Mesendoderm (in vitro differentiated cells): ENCODE measurements at regions not wholly inside any gene's neighbourhood (a gene's known extent, or its start where the extent isn't known, plus 50 kb on each side); places are given as distances from the start of the nearest gene placed in this dataset.

Source experiments
- DNase-seq: peaks from one replicate; pipeline ENCODE4 v3.0.0; 2013
- H2AK5ac ChIP-seq: 2 replicates; pipeline ENCODE4 v1.6.1; 2013; ENCODE audit warnings: low read length, inconsistent platforms
- H2BK120ac ChIP-seq: 2 replicates; pipeline ENCODE4 v1.6.1; 2013; ENCODE audit warnings: low read depth, mild to moderate bottlenecking, low read length, moderate library complexity, mixed read lengths
- H2BK15ac ChIP-seq: replicated peaks from 2 replicates; pipeline ENCODE4 v1.6.1; 2013; ENCODE audit warnings: low read depth, mild to moderate bottlenecking, moderate library complexity
- H2BK5ac ChIP-seq: 2 replicates; pipeline ENCODE4 v1.6.1; 2013; ENCODE audit warnings: low read length, inconsistent platforms
- H3K18ac ChIP-seq: 2 replicates; pipeline ENCODE4 v1.6.1; 2013; ENCODE audit warnings: mild to moderate bottlenecking, low read length, mixed read lengths
- H3K23ac ChIP-seq: one replicate; pipeline ENCODE4 v1.6.1; 2013; ENCODE audit warnings: low read length
- H3K27ac ChIP-seq: 2 replicates; pipeline ENCODE4 v1.5.1; 2013; ENCODE audit warnings: low read depth, mild to moderate bottlenecking, inconsistent platforms, low read length, moderate library complexity
- H3K27me3 ChIP-seq: 2 replicates; pipeline ENCODE4 v1.6.1; 2013; ENCODE audit warnings: low read length, control low read depth, mild to moderate bottlenecking, inconsistent platforms; ENCODE audit not compliant: insufficient read depth, poor library complexity
- H3K36me3 ChIP-seq: 2 replicates; pipeline ENCODE4 v1.6.1; 2013; ENCODE audit warnings: low read length, inconsistent platforms; ENCODE audit not compliant: control insufficient read depth, insufficient read depth
- H3K4ac ChIP-seq: one replicate; pipeline ENCODE4 v1.6.1; 2013; ENCODE audit warnings: low read depth, mild to moderate bottlenecking, low read length, moderate library complexity
- H3K4me1 ChIP-seq: 2 replicates; pipeline ENCODE4 v1.6.1; 2013; ENCODE audit warnings: low read depth, low read length, inconsistent platforms; ENCODE audit not compliant: control insufficient read depth
- H3K4me2 ChIP-seq: 2 replicates; pipeline ENCODE4 v1.6.1; 2013; ENCODE audit warnings: low read length
- H3K4me3 ChIP-seq: 2 replicates; pipeline ENCODE4 v1.5.1; 2013; ENCODE audit warnings: mild to moderate bottlenecking, low read length
- H3K56ac ChIP-seq: one replicate; pipeline ENCODE4 v1.6.1; 2013; ENCODE audit warnings: low read length
- H3K79me1 ChIP-seq: 2 replicates; pipeline ENCODE4 v1.6.1; 2013; ENCODE audit warnings: low read length, inconsistent platforms
- H3K79me2 ChIP-seq: 2 replicates; pipeline ENCODE4 v1.6.1; 2013; ENCODE audit warnings: mild to moderate bottlenecking, low read length; ENCODE audit not compliant: control insufficient read depth, insufficient read depth
- H3K9ac ChIP-seq: 2 replicates; pipeline ENCODE4 v1.6.1; 2013; ENCODE audit warnings: low read length, inconsistent platforms
- H4K5ac ChIP-seq: one replicate; pipeline ENCODE4 v1.6.1; 2013; ENCODE audit warnings: low read length
- H4K8ac ChIP-seq: one replicate; pipeline ENCODE4 v1.6.1; 2013; ENCODE audit warnings: low read depth, mild to moderate bottlenecking, control low read depth, low read length, moderate library complexity
- WGBS: extraction: QIAGEN DNeasy Blood & Tissue Kit; methylation state at CpG from one replicate; pipeline ENCODE4 v1.1.7; 2013; ENCODE audit warnings: low lambda C conversion rate, missing lambda C conversion rate; ENCODE audit not compliant: insufficient coverage; ENCODE audit errors: extremely low coverage; 5-methylcytosine and 5-hydroxymethylcytosine counted together

GRCh38 chr10:105843786-105844185, 1202.7 kb downstream of the SORCS3 start:
- Histone ChIP-seq H3K36me3 (no peaks in the 10 kb centered on the region), H3K4me3 (no peak overlapping the region), H3K18ac (no peak overlapping the region), H3K23ac (no peak overlapping the region), H3K9ac (no peak overlapping the region), H2BK15ac (no peak overlapping the region), H3K79me2 (no peaks in the 10 kb centered on the region), H3K27ac (no peak overlapping the region), H3K4me1 (no peaks in the 10 kb centered on the region), H3K79me1 (no peaks in the 10 kb centered on the region), H4K5ac (no peak overlapping the region), H2BK120ac (no peak overlapping the region), H3K4me2 (no peak overlapping the region), H3K27me3 (no peaks in the 10 kb centered on the region), H3K4ac (no peak overlapping the region), H3K56ac (no peak overlapping the region), H2AK5ac (no peak overlapping the region), H2BK5ac (no peak overlapping the region), H4K8ac (no peak overlapping the region)
- WGBS: no CpG with 5 or more reads among the region's 3 CpGs
- no peak for DNase-seq

DNA sequence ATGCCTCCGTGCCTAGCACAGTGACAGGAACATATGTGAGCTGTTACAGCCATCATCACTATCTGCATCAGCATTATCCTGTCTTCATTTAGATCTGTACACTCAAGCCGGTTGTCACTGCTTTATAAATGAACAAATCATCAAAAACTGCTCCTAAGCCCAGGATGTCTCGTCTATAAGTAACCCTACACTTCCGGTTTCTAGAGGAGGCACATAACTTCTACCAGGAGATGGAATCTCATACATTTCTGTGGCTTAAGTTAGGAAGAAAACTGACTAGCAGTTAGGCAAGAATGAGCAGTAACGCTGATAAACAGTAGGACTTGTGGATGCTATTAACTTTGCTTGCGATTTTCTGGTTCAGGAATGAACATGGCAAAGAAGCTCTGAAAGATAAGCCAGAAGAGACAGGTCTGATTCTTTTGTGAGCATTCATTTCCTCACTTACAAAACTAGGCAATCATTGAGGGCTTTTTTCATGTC, 1199.2 kb downstream of the SORCS3 start:
- no peak for DNase-seq
- Histone ChIP-seq H3K4me3 (no peak overlapping the region), H3K18ac (no peak overlapping the region), H3K9ac (no peak overlapping the region), H3K56ac (no peak overlapping the region), H3K27ac (no peak overlapping the region), H3K23ac (no peak overlapping the region), H3K36me3 (no peaks in the 10 kb centered on the region), H2BK15ac (no peak overlapping the region), H4K8ac (no peak overlapping the region), H3K4me2 (no peak overlapping the region), H3K4ac (no peak overlapping the region), H2BK5ac (no peak overlapping the region), H3K4me1 (no peaks in the 10 kb centered on the region), H3K79me1 (no peaks in the 10 kb centered on the region), H3K27me3 (no peaks in the 10 kb centered on the region), H2BK120ac (no peak overlapping the region), H3K79me2 (no peaks in the 10 kb centered on the region), H2AK5ac (no peak overlapping the region), H4K5ac (no peak overlapping the region)
- no CpG with 5 or more reads among the region's 6 CpGs for WGBS

GRCh38 chr10:105838392-105838791, 1197.3 kb downstream of the SORCS3 start:
- no CpG with 5 or more reads among the region's 2 CpGs for WGBS
- Histone ChIP-seq H3K27ac (no peak overlapping the region), H4K5ac (no peak overlapping the region), H2BK120ac (no peak overlapping the region), H3K4me2 (no peak overlapping the region), H3K4me3 (no peak overlapping the region), H3K9ac (no peak overlapping the region), H3K18ac (no peak overlapping the region), H3K23ac (no peak overlapping the region), H2AK5ac (no peak overlapping the region), H4K8ac (no peak overlapping the region), H3K36me3 (no peaks in the 10 kb centered on the region), H3K79me2 (no peaks in the 10 kb centered on the region), H2BK5ac (no peak overlapping the region), H3K4me1 (no peaks in the 10 kb centered on the region), H3K56ac (no peak overlapping the region), H2BK15ac (no peak overlapping the region), H3K4ac (no peak overlapping the region), H3K79me1 (no peaks in the 10 kb centered on the region), H3K27me3 (no peaks in the 10 kb centered on the region)
- DNase-seq: no peak

DNA sequence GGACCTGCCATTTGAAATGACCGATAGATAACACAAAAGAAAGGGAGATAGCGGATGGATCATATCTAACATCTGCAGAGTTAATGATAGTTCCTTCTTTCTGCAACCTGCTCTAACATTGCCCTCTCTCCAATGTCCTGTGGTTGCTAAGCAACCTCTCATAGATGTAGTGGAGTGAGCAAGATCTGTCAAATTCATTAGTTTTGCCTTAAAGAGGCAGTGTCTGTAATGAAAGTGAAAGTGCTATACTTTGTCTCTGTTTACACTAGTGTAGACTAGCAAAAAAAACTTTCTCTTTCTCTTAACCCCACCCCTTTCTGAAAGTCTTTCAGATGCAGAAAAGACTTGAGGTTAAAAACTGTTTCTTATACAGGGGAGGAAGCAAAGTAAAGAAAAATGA, 1196.9 kb downstream of the SORCS3 start:
- no peaks in the 10 kb centered on the region for H3K79me1 ChIP-seq
- H2BK15ac ChIP-seq: no peak overlapping the region
- H3K27ac ChIP-seq: no peak overlapping the region
- no peak overlapping the region for H3K56ac ChIP-seq
- no peak overlapping the region for H3K23ac ChIP-seq
- no peak overlapping the region for H3K4me2 ChIP-seq
- peak; percentile 13 for DNase-seq
- no peak overlapping the region for H4K5ac ChIP-seq
- H3K36me3 ChIP-seq: no peaks in the 10 kb centered on the region
- H2AK5ac ChIP-seq: no peak overlapping the region
- no peaks in the 10 kb centered on the region for H3K79me2 ChIP-seq
- H2BK120ac ChIP-seq: no peak overlapping the region
- no peaks in the 10 kb centered on the region for H3K4me1 ChIP-seq
- no peak overlapping the region for H2BK5ac ChIP-seq
- WGBS: no CpG with 5 or more reads among the region's 2 CpGs
- no peak overlapping the region for H4K8ac ChIP-seq
- no peak overlapping the region for H3K18ac ChIP-seq
- no peak overlapping the region for H3K4ac ChIP-seq
- H3K4me3 ChIP-seq: no peak overlapping the region
- no peak overlapping the region for H3K9ac ChIP-seq
- no peaks in the 10 kb centered on the region for H3K27me3 ChIP-seq

DNA sequence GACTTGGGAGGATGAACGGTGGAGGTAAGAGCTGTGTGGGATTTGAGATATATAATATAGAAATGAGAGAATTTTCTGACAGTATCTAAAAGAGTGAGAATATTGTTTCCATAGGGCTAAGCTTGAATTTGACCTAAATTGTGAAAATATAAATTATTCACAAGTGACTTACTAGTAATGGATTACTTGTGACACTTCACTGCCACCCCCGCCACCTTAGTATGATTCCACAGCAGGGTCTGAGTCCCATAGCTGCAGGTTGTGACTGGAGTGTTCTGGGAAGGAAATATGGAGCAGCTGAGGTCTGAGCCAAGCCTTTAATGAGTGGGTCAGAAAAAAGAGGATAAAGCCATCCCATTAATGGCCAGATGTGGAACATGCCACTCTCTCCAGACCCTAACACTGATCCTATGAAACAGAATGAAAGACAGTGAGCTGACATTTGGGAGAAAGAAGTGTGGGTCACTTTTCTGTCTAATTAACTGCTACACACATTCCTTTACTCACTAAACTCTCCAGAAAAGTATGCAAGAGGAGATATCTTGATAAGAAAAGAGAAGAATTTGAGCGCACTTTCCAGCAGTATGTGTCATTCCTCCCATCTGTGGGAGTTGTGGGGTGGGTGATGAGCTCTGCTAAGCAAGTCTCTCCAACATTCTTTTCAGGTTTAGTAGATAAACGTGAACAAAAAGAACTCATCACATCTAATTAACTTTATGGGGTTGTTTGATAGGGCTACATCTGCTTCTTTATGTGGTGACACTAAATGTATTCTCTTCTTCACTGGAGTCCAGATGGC, 1193.4 kb downstream of the SORCS3 start:
- Histone ChIP-seq H4K5ac (no peak overlapping the region), H3K27ac (no peak overlapping the region), H2BK15ac (no peak overlapping the region), H2BK5ac (no peak overlapping the region), H3K79me1 (no peaks in the 10 kb centered on the region), H4K8ac (no peak overlapping the region), H3K18ac (no peak overlapping the region), H2BK120ac (no peak overlapping the region), H3K36me3 (no peaks in the 10 kb centered on the region), H3K23ac (no peak overlapping the region), H3K4me1 (no peaks in the 10 kb centered on the region), H3K4me2 (no peak overlapping the region), H3K56ac (no peak overlapping the region), H3K4me3 (no peak overlapping the region), H3K27me3 (no peaks in the 10 kb centered on the region), H3K9ac (no peak overlapping the region), H2AK5ac (no peak overlapping the region), H3K4ac (no peak overlapping the region), H3K79me2 (no peaks in the 10 kb centered on the region)
- WGBS: 100% methylated on average over 1 of the region's 4 CpGs
- DNase-seq: no peak

DNA sequence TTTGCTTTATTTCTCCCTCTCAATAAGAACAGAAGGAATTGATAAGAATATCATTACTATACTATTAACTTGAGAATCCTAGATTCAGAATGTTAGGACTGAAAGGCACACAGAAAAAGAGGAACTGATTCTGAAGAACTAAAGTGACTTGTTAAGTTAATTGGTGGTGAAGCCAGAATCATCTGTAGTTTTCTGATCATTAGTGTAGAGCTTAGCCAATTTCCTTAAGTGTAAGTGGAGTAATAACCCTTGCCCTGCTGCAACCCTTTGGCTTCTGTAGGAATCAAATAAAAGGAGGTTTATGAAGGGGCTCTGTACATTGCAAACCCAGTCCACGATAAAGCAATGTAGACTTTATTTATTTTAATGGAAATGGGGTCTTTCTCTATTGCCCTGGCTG, 1186.0 kb downstream of the SORCS3 start:
- H3K9ac ChIP-seq: no peak overlapping the region
- no CpG with 5 or more reads among the region's 1 CpG for WGBS

More for the DNA sequence above, 1186.0 kb downstream of the SORCS3 start:
- Histone ChIP-seq H3K4me1 (no peaks in the 10 kb centered on the region), H2BK120ac (no peak overlapping the region), H2BK15ac (no peak overlapping the region), H3K18ac (no peak overlapping the region), H3K4me2 (no peak overlapping the region), H2BK5ac (no peak overlapping the region), H4K5ac (no peak overlapping the region), H3K56ac (no peak overlapping the region), H3K27ac (no peak overlapping the region), H3K4me3 (no peak overlapping the region), H3K79me2 (no peaks in the 10 kb centered on the region), H3K27me3 (no peaks in the 10 kb centered on the region), H3K4ac (no peak overlapping the region), H3K23ac (no peak overlapping the region), H3K36me3 (no peaks in the 10 kb centered on the region), H2AK5ac (no peak overlapping the region), H4K8ac (no peak overlapping the region), H3K79me1 (no peaks in the 10 kb centered on the region)
- no peak for DNase-seq
